Ovary (tissue), 3 donors: ENCODE measurements at regions not wholly inside any gene's neighbourhood (a gene's known extent, or its start where the extent isn't known, plus 50 kb on each side); places are given as distances from the start of the nearest gene placed in this dataset.

ENCODE experiments used
- CTCF ChIP-seq, 3 donors: fragments of 450-650 bp in 2 of 3; fragments of 200-600 bp in 1 of 3; IDR thresholded peaks; one replicate each; pipeline versions ENCODE4 v1.5.1 to v1.8.0; 2016 to 2022; ENCODE audit warnings: antibody characterized with exemption in 3 of 3, mild to moderate bottlenecking in 1 of 3
- EP300 ChIP-seq: sonication (generic); formaldehyde crosslinking; IDR thresholded peaks from one replicate; pipeline ENCODE4 v1.6.1; 2017; ENCODE audit warnings: antibody characterized with exemption
- POLR2A ChIP-seq: fragments of 450-650 bp; IDR thresholded peaks from one replicate; pipeline ENCODE4 v1.6.1; 2017; ENCODE audit warnings: antibody characterized with exemption, mild to moderate bottlenecking, moderate library complexity
- donor health status: DM: no; HTN: no; CAD: no.

- TF ChIP-seq CTCF (IDR thresholded peaks at IDR 0.05) (no peak), EP300 (no peak), POLR2A (no peak)
Measured at GRCh38 chr6:139587469-139587868, 213.0 kb upstream of the CITED2 start.
